ENCODE measurements at regions not wholly inside any gene's neighbourhood (a gene's known extent, or its start where the extent isn't known, plus 50 kb on each side); places are given as distances from the start of the nearest gene placed in this dataset.

DNA sequence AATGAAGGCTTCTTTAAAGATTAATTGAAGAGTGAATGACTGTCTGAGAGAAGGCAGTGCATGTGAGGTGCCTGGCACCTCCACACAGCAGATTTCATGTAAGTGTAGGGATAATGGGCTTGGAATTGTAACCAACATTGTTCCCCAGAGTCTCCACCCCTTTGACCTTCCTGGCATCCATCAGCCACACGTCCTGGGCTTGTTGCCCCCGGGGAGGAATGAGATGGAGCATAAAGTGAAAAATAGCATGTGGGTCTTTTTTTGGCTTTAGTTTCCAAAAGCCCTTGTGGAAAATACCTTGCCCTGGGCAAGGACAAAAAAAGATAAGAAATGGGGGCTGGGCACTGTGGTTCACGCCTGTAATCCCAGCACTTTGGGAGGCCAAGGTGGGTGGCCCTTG, 242.2 kb upstream of the ECI2 start:
- Histone ChIP-seq H3K36me3 (ENCODE audit: control insufficient read depth, insufficient read depth, low read length) (no peaks in the 10 kb centered on the region), H3K27me3 (ENCODE audit: control insufficient read depth, insufficient read depth, low read length) (no peaks in the 10 kb centered on the region), H3K4me3 (ENCODE audit: low read depth, low read length) (no peak overlapping the region)
- TF ChIP-seq, protein P1, sequence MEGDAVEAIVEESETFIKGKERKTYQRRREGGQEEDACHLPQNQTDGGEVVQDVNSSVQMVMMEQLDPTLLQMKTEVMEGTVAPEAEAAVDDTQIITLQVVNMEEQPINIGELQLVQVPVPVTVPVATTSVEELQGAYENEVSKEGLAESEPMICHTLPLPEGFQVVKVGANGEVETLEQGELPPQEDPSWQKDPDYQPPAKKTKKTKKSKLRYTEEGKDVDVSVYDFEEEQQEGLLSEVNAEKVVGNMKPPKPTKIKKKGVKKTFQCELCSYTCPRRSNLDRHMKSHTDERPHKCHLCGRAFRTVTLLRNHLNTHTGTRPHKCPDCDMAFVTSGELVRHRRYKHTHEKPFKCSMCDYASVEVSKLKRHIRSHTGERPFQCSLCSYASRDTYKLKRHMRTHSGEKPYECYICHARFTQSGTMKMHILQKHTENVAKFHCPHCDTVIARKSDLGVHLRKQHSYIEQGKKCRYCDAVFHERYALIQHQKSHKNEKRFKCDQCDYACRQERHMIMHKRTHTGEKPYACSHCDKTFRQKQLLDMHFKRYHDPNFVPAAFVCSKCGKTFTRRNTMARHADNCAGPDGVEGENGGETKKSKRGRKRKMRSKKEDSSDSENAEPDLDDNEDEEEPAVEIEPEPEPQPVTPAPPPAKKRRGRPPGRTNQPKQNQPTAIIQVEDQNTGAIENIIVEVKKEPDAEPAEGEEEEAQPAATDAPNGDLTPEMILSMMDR (IDR thresholded peaks at IDR 0.05; ENCODE audit: insufficient read depth, low read depth, low read length) = no peak
- CTCF ChIA-PET = no interaction called here
- POLR2A ChIA-PET = no interaction called here
- DNase-seq (ENCODE audit: low read depth) = no peak

DNA sequence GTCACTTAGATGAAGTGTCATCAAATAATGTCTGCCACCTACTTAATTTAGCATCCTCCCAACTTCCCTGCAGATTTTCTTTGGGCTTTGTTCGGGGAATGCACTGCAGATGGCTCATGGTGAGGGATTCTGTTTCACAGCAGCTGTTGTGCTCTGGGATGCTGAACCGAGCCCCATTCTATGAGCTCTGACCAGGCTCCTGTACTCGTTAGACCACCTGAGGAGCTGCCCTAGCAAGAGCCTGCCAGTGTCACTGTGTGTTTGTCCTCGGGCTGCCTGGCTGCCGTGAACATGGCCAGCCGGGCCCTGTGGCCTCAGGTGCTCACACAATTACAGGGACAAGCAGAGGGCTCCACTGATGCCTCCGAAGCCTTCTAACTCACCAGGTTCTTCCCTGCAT, 238.8 kb upstream of the ECI2 start:
- DNase-seq (ENCODE audit: low read depth) = no peak
- TF ChIP-seq, protein P1 (IDR thresholded peaks at IDR 0.05; ENCODE audit: insufficient read depth, low read depth, low read length) = no peak

DNA sequence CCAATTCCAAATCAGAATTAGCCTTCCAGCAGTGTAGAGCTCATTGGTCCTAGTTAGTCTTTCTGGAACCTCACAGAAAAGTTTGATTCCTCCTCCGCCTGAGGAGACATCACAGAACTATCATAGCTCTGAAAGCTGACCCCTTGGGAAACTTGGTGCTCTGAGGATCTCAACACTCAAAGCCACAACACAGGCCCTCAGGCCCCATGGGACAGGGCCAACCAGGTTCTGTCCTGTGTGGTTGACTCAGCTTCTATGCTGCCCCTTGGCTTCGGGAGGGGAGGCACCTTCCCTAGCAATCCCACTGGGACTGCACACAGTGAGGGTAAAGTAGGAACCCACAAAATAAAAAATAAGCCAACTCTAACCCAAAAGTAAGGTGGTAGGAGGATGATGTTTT, 237.5 kb upstream of the ECI2 start:
- no peak overlapping the region for H3K4me3 ChIP-seq (ENCODE audit: low read depth, low read length)
- ChIA-PET POLR2A (no interaction called here), CTCF (interaction anchor here (1.1 kb wide), 1 partner anchor 22 kb away, joined by 3 read pairs; no protein-coding TSS in a partner anchor)
- no peak for DNase-seq (ENCODE audit: low read depth)
- no peaks in the 10 kb centered on the region for H3K27me3 ChIP-seq (ENCODE audit: control insufficient read depth, insufficient read depth, low read length)
- TF ChIP-seq, protein P1 (IDR thresholded peaks at IDR 0.05; ENCODE audit: insufficient read depth, low read depth, low read length) = no peak
- H3K36me3 ChIP-seq (ENCODE audit: control insufficient read depth, insufficient read depth, low read length) = no peaks in the 10 kb centered on the region

More for the DNA sequence above, 238.8 kb upstream of the ECI2 start:
- no peaks in the 10 kb centered on the region for H3K36me3 ChIP-seq (ENCODE audit: control insufficient read depth, insufficient read depth, low read length)
- POLR2A ChIA-PET = no interaction called here
- no peak overlapping the region for H3K4me3 ChIP-seq (ENCODE audit: low read depth, low read length)
- H3K27me3 ChIP-seq (ENCODE audit: control insufficient read depth, insufficient read depth, low read length) = no peaks in the 10 kb centered on the region
- CTCF ChIA-PET = no interaction called here

DNA sequence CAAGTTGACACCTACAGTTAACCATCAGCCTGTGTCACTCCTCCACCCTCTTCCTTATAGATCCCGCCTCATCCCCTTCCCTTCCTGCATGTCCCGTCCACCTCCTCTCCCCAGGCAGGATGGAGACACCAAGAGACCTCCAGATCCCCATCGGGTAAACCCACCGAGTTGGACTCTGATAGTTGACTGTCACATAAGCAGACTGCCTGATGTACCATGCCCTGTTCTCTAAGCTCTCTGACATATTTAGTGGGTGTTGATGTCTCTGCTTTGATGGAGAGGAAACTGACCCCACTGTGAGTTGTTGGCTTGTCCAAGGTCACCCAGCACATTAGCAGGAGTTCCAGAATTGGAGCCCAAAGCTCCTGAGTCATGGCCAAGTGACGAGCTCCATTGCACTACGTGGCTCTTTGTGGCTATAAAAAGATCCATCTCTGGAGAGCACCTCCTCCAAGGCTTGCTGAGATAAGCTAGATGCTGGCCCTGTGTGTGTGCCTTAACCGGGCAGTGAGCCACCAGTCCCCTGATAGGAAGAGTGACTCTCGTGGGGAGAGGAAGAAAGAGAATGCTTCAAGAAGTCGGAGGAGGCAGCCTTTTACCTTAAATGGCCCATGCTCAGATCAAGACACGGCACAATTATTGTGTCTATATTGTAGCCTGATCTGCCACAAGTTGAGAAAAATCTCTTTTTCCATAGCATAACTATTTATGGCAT, 236.0 kb upstream of the ECI2 start:
- TF ChIP-seq, protein P1 (IDR thresholded peaks at IDR 0.05; ENCODE audit: insufficient read depth, low read depth, low read length) = no peak
- Histone ChIP-seq H3K36me3 (ENCODE audit: control insufficient read depth, insufficient read depth, low read length) (no peaks in the 10 kb centered on the region), H3K27me3 (ENCODE audit: control insufficient read depth, insufficient read depth, low read length) (no peaks in the 10 kb centered on the region), H3K4me3 (ENCODE audit: low read depth, low read length) (no peak overlapping the region)
- POLR2A ChIA-PET = interaction anchor here (0.5 kb wide), 2 partner anchors 405 to 591 kb away, joined by 4 to 7 read pairs; no protein-coding TSS in a partner anchor
- CTCF ChIA-PET = interaction anchor here (1.4 to 3.2 kb wide), 2 partner anchors 12 to 14 kb away, joined by 3 to 12 read pairs; no protein-coding TSS in a partner anchor
- DNase-seq (ENCODE audit: low read depth) = peak; percentile 42

DNA sequence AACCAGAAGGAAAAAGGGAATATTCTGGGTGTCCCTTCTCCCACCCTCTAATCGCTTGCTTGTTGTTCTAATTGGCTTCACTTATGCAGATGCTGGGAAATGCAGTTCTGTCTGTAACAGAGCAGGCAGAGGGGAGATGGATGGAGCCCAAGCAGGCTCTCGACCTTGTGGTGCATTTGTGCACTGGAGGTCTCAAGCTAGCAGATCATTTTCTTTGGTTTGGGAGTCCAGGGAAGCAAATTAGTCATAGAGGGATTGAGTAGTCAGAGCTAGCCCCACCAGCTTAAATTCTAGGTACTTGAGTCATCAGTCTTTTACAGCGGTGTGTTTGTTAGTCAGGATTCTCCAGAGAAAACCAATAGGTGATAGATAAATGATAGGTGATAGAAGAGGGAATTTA, 234.7 kb upstream of the ECI2 start:
- TF ChIP-seq, protein P1 (IDR thresholded peaks at IDR 0.05; ENCODE audit: insufficient read depth, low read depth, low read length) = peak; percentile 14; the same call in 1 of the 2 replicates
- ChIA-PET CTCF (interaction anchor here (3.2 kb wide), 1 partner anchor 11 kb away, joined by 12 read pairs; no protein-coding TSS in a partner anchor), POLR2A (interaction anchor here (0.6 kb wide), 1 partner anchor 50 kb away, joined by 3 read pairs; no protein-coding TSS in a partner anchor)
- no peak overlapping the region for H3K4me3 ChIP-seq (ENCODE audit: low read depth, low read length)
- H3K27me3 ChIP-seq (ENCODE audit: control insufficient read depth, insufficient read depth, low read length) = no peaks in the 10 kb centered on the region
- no peaks in the 10 kb centered on the region for H3K36me3 ChIP-seq (ENCODE audit: control insufficient read depth, insufficient read depth, low read length)
- DNase-seq (ENCODE audit: low read depth) = peak; percentile 70
